Transverse colon (tissue), 4 donors: ENCODE measurements at regions not wholly inside any gene's neighbourhood (a gene's known extent, or its start where the extent isn't known, plus 50 kb on each side); places are given as distances from the start of the nearest gene placed in this dataset.

Source experiments
- DNase-seq: peaks from one replicate; pipeline ENCODE4 v3.0.0-alpha.2; 2019
- H3K27ac ChIP-seq, 4 donors: fragments of 200-600 bp; sonication (generic); 2 replicates each; pipeline ENCODE4 v1.5.1; 2016 to 2018; ENCODE audit warnings: inconsistent platforms in 4 of 4
- H3K27me3 ChIP-seq: fragments of 200-600 bp; sonication (generic); 2 replicates; pipeline ENCODE4 v1.5.1; 2017; ENCODE audit warnings: inconsistent platforms
- H3K36me3 ChIP-seq, 4 donors: fragments of 200-600 bp; sonication (generic); 2 replicates each; pipeline ENCODE4 v1.5.1; 2017 to 2019; ENCODE audit warnings: inconsistent platforms in 4 of 4
- H3K4me1 ChIP-seq, 4 donors: fragments of 200-600 bp; sonication (generic); 2 replicates each; pipeline ENCODE4 v1.5.1; 2017 to 2020; ENCODE audit warnings: inconsistent platforms in 4 of 4
- H3K4me3 ChIP-seq, 4 donors: fragments of 200-600 bp; sonication (generic); 1 replicate in 1 of 4; 2 replicates in 3 of 4; pipeline versions ENCODE4 v1.5.1 to v1.6.1; 2017 to 2019; ENCODE audit warnings: inconsistent platforms in 4 of 4
- H3K9me3 ChIP-seq, 2 donors: fragments of 200-600 bp; sonication (generic); 2 replicates each; pipeline ENCODE4 v1.5.1; 2017 to 2019; ENCODE audit warnings: inconsistent platforms in 2 of 2
- EP300 ChIP-seq: sonication (generic); formaldehyde crosslinking; IDR thresholded peaks from one replicate; pipeline ENCODE4 v1.6.1; 2017; ENCODE audit warnings: antibody characterized with exemption, low read depth
- POLR2A ChIP-seq: fragments of 450-650 bp; IDR thresholded peaks from one replicate; pipeline ENCODE4 v1.6.1; 2016; ENCODE audit warnings: antibody characterized with exemption, mild to moderate bottlenecking, moderate library complexity
- POLR2AphosphoS5 ChIP-seq, 3 donors: sonication (generic); formaldehyde crosslinking; IDR thresholded peaks; one replicate each; pipeline ENCODE4 v1.6.1; 2016; ENCODE audit warnings: antibody characterized with exemption in 3 of 3
- WGBS, 2 donors: methylation state at CpG; one replicate each; pipeline ENCODE4 v1.1.5; 2018; ENCODE audit warnings: low coverage in 1 of 2; 5-methylcytosine and 5-hydroxymethylcytosine counted together
- in situ Hi-C, 4 donors: fragments of 200-750 bp; cut with MboI; loops; one replicate each; pipeline versions ENCODE4 v1.15.0 to v1.15.1; 2017; ENCODE audit warnings: low sequenced_read_pairs in 3 of 4, low pct_ligation_motif_present in 1 of 4, low pct_unique_long_range_greater_than_20kb in 1 of 4
- intact Hi-C: fragments of 100-400 bp; cut with DNase I; formaldehyde crosslinking; loops from one replicate; pipeline ENCODE4 v1.15.1; 2023; ENCODE audit warnings: low total_unique reads
- TF ChIP-seq, protein P1 (sequence below), 5 experiments: fragments of 200-600 bp in 3 of 5; fragments of 450-650 bp in 2 of 5; sonication (generic) in 3 of 5; IDR thresholded peaks; 1 replicate in 2 of 5; 2 replicates in 3 of 5; pipeline ENCODE4 v1.5.1; 2016 to 2017; ENCODE audit warnings: antibody characterized with exemption in 5 of 5, inconsistent platforms in 3 of 5, mild to moderate bottlenecking in 2 of 5, moderate library complexity in 1 of 5

DNA sequence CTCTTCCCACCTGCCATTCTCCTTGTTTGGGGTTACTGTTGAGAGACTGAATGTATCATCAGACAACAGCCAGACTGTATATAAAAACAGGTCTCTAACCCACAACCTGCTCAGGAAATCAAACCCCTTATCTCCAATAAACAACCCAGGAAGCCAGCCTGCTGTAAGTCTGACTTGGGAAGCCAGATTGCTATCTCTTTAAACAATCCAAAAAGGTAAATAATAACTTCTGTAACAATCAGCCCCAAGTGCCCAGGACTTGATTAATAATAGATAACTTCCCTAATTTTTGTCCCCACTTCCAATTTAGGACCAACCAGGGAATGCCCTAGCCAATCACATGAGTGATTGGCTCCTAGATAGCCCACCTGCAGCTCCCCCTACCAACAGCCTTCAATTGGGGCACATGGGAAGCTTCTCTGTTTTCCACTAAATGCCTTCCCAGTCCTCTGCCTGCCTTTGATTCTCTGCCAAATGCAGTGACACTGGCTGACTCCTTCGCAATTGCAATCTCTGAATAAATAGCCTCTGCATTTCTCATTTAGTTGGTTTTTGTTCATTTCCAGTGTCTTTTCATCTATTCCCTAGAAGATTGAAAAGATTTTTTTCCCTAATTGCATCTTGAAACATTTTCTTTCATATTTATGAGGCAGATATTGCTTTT is 117.1 kb upstream of the TAB2 start:
- Histone ChIP-seq H3K4me3 (no peak overlapping the region), H3K36me3 (no peaks in the 10 kb centered on the region), H3K4me1 (no peaks in the 10 kb centered on the region), H3K9me3 (peaks cover 0 to 15% of the 10 kb centered on the region in 2 donors), H3K27me3 (no peaks in the 10 kb centered on the region), H3K27ac (no peak overlapping the region)
- no peak for DNase-seq
- WGBS, 2 donors, result 30 to 100% methylated on average over 1 of the region's 1 CpG
- TF ChIP-seq, protein P1, sequence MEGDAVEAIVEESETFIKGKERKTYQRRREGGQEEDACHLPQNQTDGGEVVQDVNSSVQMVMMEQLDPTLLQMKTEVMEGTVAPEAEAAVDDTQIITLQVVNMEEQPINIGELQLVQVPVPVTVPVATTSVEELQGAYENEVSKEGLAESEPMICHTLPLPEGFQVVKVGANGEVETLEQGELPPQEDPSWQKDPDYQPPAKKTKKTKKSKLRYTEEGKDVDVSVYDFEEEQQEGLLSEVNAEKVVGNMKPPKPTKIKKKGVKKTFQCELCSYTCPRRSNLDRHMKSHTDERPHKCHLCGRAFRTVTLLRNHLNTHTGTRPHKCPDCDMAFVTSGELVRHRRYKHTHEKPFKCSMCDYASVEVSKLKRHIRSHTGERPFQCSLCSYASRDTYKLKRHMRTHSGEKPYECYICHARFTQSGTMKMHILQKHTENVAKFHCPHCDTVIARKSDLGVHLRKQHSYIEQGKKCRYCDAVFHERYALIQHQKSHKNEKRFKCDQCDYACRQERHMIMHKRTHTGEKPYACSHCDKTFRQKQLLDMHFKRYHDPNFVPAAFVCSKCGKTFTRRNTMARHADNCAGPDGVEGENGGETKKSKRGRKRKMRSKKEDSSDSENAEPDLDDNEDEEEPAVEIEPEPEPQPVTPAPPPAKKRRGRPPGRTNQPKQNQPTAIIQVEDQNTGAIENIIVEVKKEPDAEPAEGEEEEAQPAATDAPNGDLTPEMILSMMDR (IDR thresholded peaks at IDR 0.05), result no peak
- TF ChIP-seq POLR2AphosphoS5 (IDR thresholded peaks at IDR 0.05), result no peak
- no peak for TF ChIP-seq EP300
- no peak for TF ChIP-seq POLR2A
- in situ Hi-C loops, result no loop called here
- intact Hi-C loops, result no loop called here

DNA sequence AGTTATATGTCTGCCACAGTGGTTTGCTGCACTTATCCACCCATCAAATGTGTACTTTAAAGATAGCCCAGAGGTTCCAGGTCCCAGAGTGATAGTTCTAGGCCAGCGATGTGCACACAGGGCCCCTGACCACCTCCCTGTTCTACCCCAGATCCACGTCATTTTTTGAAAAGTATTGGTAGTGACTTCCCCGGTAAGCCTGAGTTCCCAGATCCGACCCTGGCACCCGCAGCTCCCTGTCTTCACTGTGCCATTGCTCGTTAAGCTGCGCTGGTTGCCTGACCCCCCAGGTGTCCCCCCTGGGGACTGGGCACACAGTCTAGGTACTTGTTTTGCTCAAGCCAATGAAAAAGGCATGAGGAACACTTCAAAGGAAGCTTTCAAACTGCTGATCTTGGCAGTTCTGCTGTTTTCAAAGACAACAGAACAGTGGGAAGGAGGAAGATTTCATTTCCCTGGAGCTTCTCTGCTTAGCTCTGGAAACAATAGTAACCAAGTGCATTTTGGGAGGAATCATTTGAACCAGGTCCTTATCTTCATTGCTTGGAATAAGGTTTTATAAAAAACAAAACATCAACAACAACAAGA is 116.3 kb upstream of the TAB2 start:
- WGBS, 2 donors, result 80 to 85% methylated on average over 2 to 7 of the region's 7 CpGs
- in situ Hi-C loops, result no loop called here
- no peak overlapping the region for H3K27ac ChIP-seq
- intact Hi-C loops, result no loop called here
- H3K27me3 ChIP-seq, result no peaks in the 10 kb centered on the region
- no peaks in the 10 kb centered on the region for H3K36me3 ChIP-seq
- no peak overlapping the region for H3K4me3 ChIP-seq
- peaks cover 0 to 15% of the 10 kb centered on the region in 2 donors for H3K9me3 ChIP-seq
- TF ChIP-seq EP300, result no peak
- TF ChIP-seq POLR2AphosphoS5 (IDR thresholded peaks at IDR 0.05), result no peak
- TF ChIP-seq POLR2A, result no peak
- TF ChIP-seq, protein P1 (IDR thresholded peaks at IDR 0.05), result no peak
- no peaks in the 10 kb centered on the region for H3K4me1 ChIP-seq
- DNase-seq, result no peak

DNA sequence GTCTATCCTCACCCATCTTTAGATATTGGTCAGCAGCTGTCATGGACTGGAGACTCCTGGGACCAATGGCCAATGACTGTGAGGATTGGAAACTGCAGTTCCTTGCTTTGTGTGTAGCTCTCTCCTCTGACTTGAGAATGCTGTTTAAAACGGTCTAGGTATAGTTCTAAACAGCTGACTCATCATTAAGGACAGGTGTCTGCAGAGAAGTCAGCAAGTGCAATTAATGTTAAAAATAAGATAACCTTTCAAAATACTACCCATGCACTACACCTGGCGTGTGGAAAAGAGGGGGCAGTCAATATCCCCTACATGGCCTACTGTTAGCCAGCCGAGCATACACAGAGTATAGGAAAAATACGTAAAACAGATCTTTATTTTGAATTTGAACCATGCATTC is 115.4 kb upstream of the TAB2 start:
- H3K9me3 ChIP-seq, result peaks cover 0 to 13% of the 10 kb centered on the region in 2 donors
- in situ Hi-C loops (no loop called here), intact Hi-C loops (no loop called here)
- no peaks in the 10 kb centered on the region for H3K4me1 ChIP-seq
- DNase-seq, result no peak
- H3K27ac ChIP-seq, result no peak overlapping the region
- no peak overlapping the region for H3K4me3 ChIP-seq
- WGBS, 2 donors, result 91 to 96% methylated on average over 4 of the region's 4 CpGs
- TF ChIP-seq POLR2A, result no peak
- TF ChIP-seq EP300, result no peak
- TF ChIP-seq, protein P1 (IDR thresholded peaks at IDR 0.05), result no peak
- no peak for TF ChIP-seq POLR2AphosphoS5 (IDR thresholded peaks at IDR 0.05)
- H3K36me3 ChIP-seq, result no peaks in the 10 kb centered on the region
- H3K27me3 ChIP-seq, result no peaks in the 10 kb centered on the region

DNA sequence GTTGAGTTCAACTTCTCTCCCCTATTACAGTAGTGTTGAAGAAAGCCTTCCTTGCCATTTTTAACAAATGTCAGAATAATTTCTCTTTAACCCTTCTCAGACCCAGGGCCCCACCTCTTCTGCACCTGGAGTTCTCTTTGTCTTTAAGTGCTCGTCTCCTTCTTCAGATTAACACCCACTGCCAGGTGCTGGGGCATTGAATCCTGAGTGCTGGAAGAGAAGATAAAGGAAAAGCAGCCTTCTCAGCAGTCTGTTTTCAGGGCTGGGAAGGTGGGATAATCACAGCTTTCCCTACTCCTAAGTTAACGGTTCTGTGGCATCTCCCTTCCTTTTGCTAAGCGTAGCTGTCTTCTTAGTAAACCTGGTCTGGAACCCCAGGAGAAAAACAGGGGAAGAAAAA is 114.6 kb upstream of the TAB2 start:
- H3K36me3 ChIP-seq, result no peaks in the 10 kb centered on the region
- 93% methylated on average over 3 of the region's 3 CpGs; no CpG with 5 or more reads in 1 of the 2 donors for whole genome bisulfite sequencing, 2 donors

More for the DNA sequence above, 114.6 kb upstream of the TAB2 start:
- DNase-seq, result no peak
- intact Hi-C loops (no loop called here), in situ Hi-C loops (no loop called here)
- Histone ChIP-seq H3K4me3 (no peak overlapping the region), H3K27me3 (no peaks in the 10 kb centered on the region), H3K4me1 (no peaks in the 10 kb centered on the region), H3K27ac (no peak overlapping the region), H3K9me3 (peaks cover 0 to 6% of the 10 kb centered on the region in 2 donors)
- TF ChIP-seq EP300 (no peak), POLR2AphosphoS5 (IDR thresholded peaks at IDR 0.05) (no peak), POLR2A (no peak)
- TF ChIP-seq, protein P1 (IDR thresholded peaks at IDR 0.05), result no peak
